ENCODE measurements at regions not wholly inside any gene's neighbourhood (a gene's known extent, or its start where the extent isn't known, plus 50 kb on each side); places are given as distances from the start of the nearest gene placed in this dataset.

- H3K4me3 ChIP-seq (replicated peaks in 1 of 3; ENCODE audit: insufficient read depth in 1 of 3, low read depth in 1 of 3, low read length in 3 of 3) = no peak overlapping the region
- DNase-seq (ENCODE audit: low read depth, low spot score) (no peak), FAIRE-seq (no peak)
- H3K27ac ChIP-seq (ENCODE audit: insufficient read depth, low read depth, low read length) = no peak overlapping the region
- TF ChIP-seq JUN (IDR thresholded peaks at IDR 0.05; ENCODE audit: borderline replicate concordance, insufficient read depth, insufficient read length, low read depth) (no peak), CTCF (IDR thresholded peaks at IDR 0.05; ENCODE audit: extremely low read depth in 1 of 2, insufficient read depth in 1 of 2, low read depth in 1 of 2, low read length in 2 of 2) (no peak), GATA2 (IDR thresholded peaks at IDR 0.05; ENCODE audit: insufficient read depth, insufficient read length, low read depth, low read length) (no peak), POLR2AphosphoS5 (IDR thresholded peaks at IDR 0.05; ENCODE audit: insufficient read depth, low read depth, low read length) (no peak), POLR2A (IDR thresholded peaks at IDR 0.05; ENCODE audit: low read depth, low read length) (no peak), EZH2 (IDR thresholded peaks at IDR 0.05; ENCODE audit: borderline replicate concordance, low read depth, low read length, severe bottlenecking) (no peak), MYC (IDR thresholded peaks at IDR 0.05; ENCODE audit: low read depth, low read length) (no peak), MAX (IDR thresholded peaks at IDR 0.05; ENCODE audit: insufficient read depth, insufficient read length) (no peak), FOS (IDR thresholded peaks at IDR 0.05; ENCODE audit: borderline replicate concordance, insufficient read depth, low read length) (no peak)
- POLR2A ChIA-PET = no interaction called here
- no peaks in the 10 kb centered on the region for H3K9me3 ChIP-seq (replicated peaks; ENCODE audit: control insufficient read depth, insufficient read depth, low read length)
- H3K4me2 ChIP-seq (ENCODE audit: insufficient read depth, low read length) = no peak overlapping the region
- H3K4me1 ChIP-seq (ENCODE audit: control insufficient read depth, extremely low read depth, insufficient read depth, low read length) = peaks cover 31% of the 10 kb centered on the region
- no peaks in the 10 kb centered on the region for H4K20me1 ChIP-seq (replicated peaks; ENCODE audit: control insufficient read depth, extremely low read depth, insufficient read depth, low read length)
- no peak overlapping the region for H2AFZ ChIP-seq (ENCODE audit: low read depth, low read length)
- H3K9ac ChIP-seq (replicated peaks; ENCODE audit: extremely low read depth, insufficient read depth, low read length) = no peak overlapping the region
- H3K79me2 ChIP-seq (ENCODE audit: control insufficient read depth, insufficient read depth, low read length) = no peaks in the 10 kb centered on the region
- dilution Hi-C loops (cut with MboI; ENCODE audit: extremely low pct_ligation_motif_present, low sequenced_read_pairs) (no loop called here), intact Hi-C loops (cut with micrococcal nuclease) (loop anchor here (1.0 to 5.0 kb wide), 2 partner anchors 131 to 165 kb away; no protein-coding TSS in a partner anchor)
- H3K27me3 ChIP-seq (ENCODE audit: control insufficient read depth in 2 of 2, insufficient read depth in 2 of 2, low read length in 2 of 2) = no peaks in the 10 kb centered on the region
- H3K9me1 ChIP-seq (replicated peaks; ENCODE audit: control insufficient read depth, extremely low read depth, insufficient read depth, low read length) = no peaks in the 10 kb centered on the region
- no TSS peak for BruUV-seq (replicated peaks)
- H3K36me3 ChIP-seq (ENCODE audit: control insufficient read depth in 2 of 2, extremely low read depth in 1 of 2, insufficient read depth in 2 of 2, low read length in 2 of 2) = no peaks in the 10 kb centered on the region
- CTCF ChIA-PET = interaction anchor here (0.8 to 1.5 kb wide), 3 partner anchors 7 to 277 kb away, joined by 3 read pairs; no protein-coding TSS in a partner anchor
Measured at GRCh38 chr15:39302936-39303335, 277.9 kb upstream of the THBS1 start.

Measured in endothelial cell of umbilical vein (primary cell).